ENCODE measurements at regions not wholly inside any gene's neighbourhood (a gene's known extent, or its start where the extent isn't known, plus 50 kb on each side); places are given as distances from the start of the nearest gene placed in this dataset.

DNA sequence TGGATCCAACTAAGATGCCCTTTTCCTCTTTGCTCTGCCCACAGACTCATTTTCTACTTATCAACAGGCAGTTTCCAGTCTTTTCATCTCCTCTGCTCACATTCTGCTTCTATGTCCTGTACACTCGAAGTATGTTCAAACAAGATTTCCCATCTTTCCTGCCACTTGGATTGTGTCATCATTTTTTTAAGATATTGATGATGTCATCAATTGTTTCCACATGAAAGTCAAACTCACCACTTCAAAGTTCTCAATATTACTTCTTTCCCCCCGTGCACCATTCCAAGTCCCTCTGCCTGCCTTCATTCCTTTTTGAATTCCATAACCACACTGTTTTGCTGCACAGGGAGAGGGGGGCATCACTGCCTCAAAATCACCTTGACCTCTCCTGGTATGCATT, 175.0 kb upstream of the RFX3 start:
- TF ChIP-seq EGR1 (IDR thresholded peaks at IDR 0.05) (no peak), NFIC (IDR thresholded peaks at IDR 0.05) (no peak), FOXM1 (IDR thresholded peaks at IDR 0.05; ENCODE audit: borderline replicate concordance, low read depth) (no peak), TEAD4 (IDR thresholded peaks at IDR 0.05) (no peak), EP300 (IDR thresholded peaks at IDR 0.05; ENCODE audit: borderline replicate concordance) (no peak), ZBTB7A (IDR thresholded peaks at IDR 0.05; ENCODE audit: low read depth) (no peak)

- TF ChIP-seq RAD21 (IDR thresholded peaks at IDR 0.05; ENCODE audit: low read depth) (no peak), TEAD4 (IDR thresholded peaks at IDR 0.05) (no peak), CREB1 (IDR thresholded peaks at IDR 0.05; ENCODE audit: low read depth) (no peak), REST (IDR thresholded peaks at IDR 0.05; ENCODE audit: low read depth) (no peak), EP300 (IDR thresholded peaks at IDR 0.05; ENCODE audit: borderline replicate concordance) (no peak), NFIC (IDR thresholded peaks at IDR 0.05) (no peak), FOXM1 (IDR thresholded peaks at IDR 0.05; ENCODE audit: borderline replicate concordance, low read depth) (no peak), ZBTB7A (IDR thresholded peaks at IDR 0.05; ENCODE audit: low read depth) (no peak)
Observed at GRCh38 chr9:3699883-3700282, 174.1 kb upstream of the RFX3 start.

DNA sequence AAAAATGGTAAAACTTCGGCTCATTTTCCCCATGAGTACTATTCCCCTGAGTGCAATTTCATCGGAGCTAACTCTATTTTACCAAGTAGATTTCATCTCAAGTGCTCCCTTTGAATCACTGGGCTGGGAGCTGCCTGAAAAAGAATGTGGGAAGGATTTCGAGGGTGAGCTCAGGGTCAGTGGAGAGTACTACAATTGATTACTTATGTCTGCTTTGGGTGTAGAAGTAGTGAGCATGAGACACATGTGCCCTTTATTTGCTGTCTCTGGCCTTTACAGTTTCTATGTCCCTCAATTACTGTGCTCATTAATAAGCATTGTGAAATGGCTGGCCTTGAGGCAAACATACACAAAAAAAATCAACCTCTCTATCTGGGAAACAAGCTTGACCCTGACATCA, 172.7 kb upstream of the RFX3 start:
- TF ChIP-seq ZBTB7A (IDR thresholded peaks at IDR 0.05; ENCODE audit: low read depth) = no peak
- no peak for TF ChIP-seq REST (IDR thresholded peaks at IDR 0.05; ENCODE audit: low read depth)
- TF ChIP-seq TCF12 (IDR thresholded peaks at IDR 0.05; ENCODE audit: low read depth) = no peak
- no peak for TF ChIP-seq EGR1 (IDR thresholded peaks at IDR 0.05)
- no peak for TF ChIP-seq CREB1 (IDR thresholded peaks at IDR 0.05; ENCODE audit: low read depth)
- TF ChIP-seq MAX (IDR thresholded peaks at IDR 0.05) = no peak
- no peak for TF ChIP-seq YY1 (IDR thresholded peaks at IDR 0.05; ENCODE audit: low read depth)
- no peak for TF ChIP-seq FOXM1 (IDR thresholded peaks at IDR 0.05; ENCODE audit: borderline replicate concordance, low read depth)
- TF ChIP-seq EP300 (IDR thresholded peaks at IDR 0.05; ENCODE audit: borderline replicate concordance) = no peak
- TF ChIP-seq TAF1 (IDR thresholded peaks at IDR 0.05; ENCODE audit: low read depth) = no peak
- TF ChIP-seq CEBPB (IDR thresholded peaks at IDR 0.05) = no peak
- no peak for TF ChIP-seq RAD21 (IDR thresholded peaks at IDR 0.05; ENCODE audit: low read depth)
- no peak for TF ChIP-seq TEAD4 (IDR thresholded peaks at IDR 0.05)
- TF ChIP-seq NFIC (IDR thresholded peaks at IDR 0.05) = no peak
- TF ChIP-seq, protein P1, sequence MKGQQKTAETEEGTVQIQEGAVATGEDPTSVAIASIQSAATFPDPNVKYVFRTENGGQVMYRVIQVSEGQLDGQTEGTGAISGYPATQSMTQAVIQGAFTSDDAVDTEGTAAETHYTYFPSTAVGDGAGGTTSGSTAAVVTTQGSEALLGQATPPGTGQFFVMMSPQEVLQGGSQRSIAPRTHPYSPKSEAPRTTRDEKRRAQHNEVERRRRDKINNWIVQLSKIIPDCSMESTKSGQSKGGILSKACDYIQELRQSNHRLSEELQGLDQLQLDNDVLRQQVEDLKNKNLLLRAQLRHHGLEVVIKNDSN (IDR thresholded peaks at IDR 0.05) = no peak

- TF ChIP-seq RAD21 (IDR thresholded peaks at IDR 0.05; ENCODE audit: low read depth) (no peak), REST (IDR thresholded peaks at IDR 0.05; ENCODE audit: low read depth) (no peak), TCF12 (IDR thresholded peaks at IDR 0.05; ENCODE audit: low read depth) (no peak), MAX (IDR thresholded peaks at IDR 0.05) (no peak), FOXM1 (IDR thresholded peaks at IDR 0.05; ENCODE audit: borderline replicate concordance, low read depth) (no peak), CREB1 (IDR thresholded peaks at IDR 0.05; ENCODE audit: low read depth) (no peak), CEBPB (IDR thresholded peaks at IDR 0.05) (no peak), ZBTB7A (IDR thresholded peaks at IDR 0.05; ENCODE audit: low read depth) (no peak), EP300 (IDR thresholded peaks at IDR 0.05; ENCODE audit: borderline replicate concordance) (no peak), EGR1 (IDR thresholded peaks at IDR 0.05) (no peak), YY1 (IDR thresholded peaks at IDR 0.05; ENCODE audit: low read depth) (no peak), NFIC (IDR thresholded peaks at IDR 0.05) (no peak), TEAD4 (IDR thresholded peaks at IDR 0.05) (no peak), TAF1 (IDR thresholded peaks at IDR 0.05; ENCODE audit: low read depth) (no peak)
- TF ChIP-seq, protein P1 (IDR thresholded peaks at IDR 0.05) = no peak
Observed at GRCh38 chr9:3698076-3698475, 172.3 kb upstream of the RFX3 start.

Measured in Ishikawa (cell line).